H9 (cell line): ENCODE measurements at regions not wholly inside any gene's neighbourhood (a gene's known extent, or its start where the extent isn't known, plus 50 kb on each side); places are given as distances from the start of the nearest gene placed in this dataset.

ENCODE experiments used
- DNase-seq: peaks from one replicate; pipeline ENCODE4 v3.0.0-alpha.2; 2017
- H2AFZ ChIP-seq: one replicate; pipeline ENCODE4 v1.6.1; 2013; ENCODE audit warnings: mild to moderate bottlenecking, low read length, control low read depth, moderate library complexity
- H2AK5ac ChIP-seq: 2 replicates; pipeline ENCODE4 v1.6.1; 2013; ENCODE audit warnings: low read length, control low read depth, mixed read lengths; ENCODE audit not compliant: insufficient read length
- H2BK120ac ChIP-seq: one replicate; pipeline ENCODE4 v1.6.1; 2013; ENCODE audit warnings: low read depth, mild to moderate bottlenecking, low read length, control low read depth, inconsistent platforms; ENCODE audit not compliant: poor library complexity, severe bottlenecking
- H2BK12ac ChIP-seq: 2 replicates; pipeline ENCODE4 v1.6.1; 2013; ENCODE audit warnings: low read length, control low read depth, mixed read lengths, low read depth; ENCODE audit not compliant: insufficient read length
- H2BK15ac ChIP-seq: 2 replicates; pipeline ENCODE4 v1.6.1; 2013; ENCODE audit warnings: low read depth, low read length, control low read depth
- H2BK20ac ChIP-seq: one replicate; pipeline ENCODE4 v1.6.1; 2013; ENCODE audit warnings: low read depth, mild to moderate bottlenecking, low read length, control low read depth, inconsistent platforms; ENCODE audit not compliant: poor library complexity, severe bottlenecking
- H2BK5ac ChIP-seq: 2 replicates; pipeline ENCODE4 v1.6.1; 2013; ENCODE audit warnings: low read length, control low read depth, mixed read lengths; ENCODE audit not compliant: insufficient read length
- H3K14ac ChIP-seq: 2 replicates; pipeline ENCODE4 v1.6.1; 2013; ENCODE audit warnings: low read length, control low read depth; ENCODE audit not compliant: insufficient read depth
- H3K18ac ChIP-seq: 2 replicates; pipeline ENCODE4 v1.6.1; 2013; ENCODE audit warnings: low read depth, mild to moderate bottlenecking, mixed read lengths, low read length, control low read depth; ENCODE audit not compliant: insufficient read length
- H3K23ac ChIP-seq: 2 replicates; pipeline ENCODE4 v1.6.1; 2013; ENCODE audit warnings: low read length, control low read depth, mixed read lengths, low read depth; ENCODE audit not compliant: insufficient read length
- H3K23me2 ChIP-seq: 2 replicates; pipeline ENCODE4 v1.6.1; 2013; ENCODE audit warnings: low read depth, mild to moderate bottlenecking, mixed read lengths, low read length, control low read depth; ENCODE audit not compliant: insufficient read length, poor library complexity, severe bottlenecking
- H3K27ac ChIP-seq: 2 replicates; pipeline ENCODE4 v1.5.1; 2013; ENCODE audit warnings: low read length, control low read depth, mixed read lengths, low read depth; ENCODE audit not compliant: insufficient read length
- H3K27me3 ChIP-seq: 2 replicates; pipeline ENCODE4 v1.6.1; 2013; ENCODE audit warnings: low read length, control low read depth, inconsistent platforms; ENCODE audit not compliant: insufficient read depth
- H3K4ac ChIP-seq: 2 replicates; pipeline ENCODE4 v1.6.1; 2013; ENCODE audit warnings: low read depth, mild to moderate bottlenecking, control low read depth, inconsistent platforms, low read length, moderate library complexity
- H3K4me1 ChIP-seq: 2 replicates; pipeline ENCODE4 v1.6.1; 2013; ENCODE audit warnings: low read length, control low read depth, inconsistent platforms; ENCODE audit not compliant: insufficient read depth
- H3K4me2 ChIP-seq: 2 replicates; pipeline ENCODE4 v1.6.1; 2013; ENCODE audit warnings: low read length, control low read depth, mixed read lengths; ENCODE audit not compliant: insufficient read length, insufficient read depth
- H3K56ac ChIP-seq: 2 replicates; pipeline ENCODE4 v1.6.1; 2013; ENCODE audit warnings: low read depth, mild to moderate bottlenecking, mixed read lengths, low read length, control low read depth; ENCODE audit not compliant: insufficient read length
- H3K79me1 ChIP-seq: 2 replicates; pipeline ENCODE4 v1.6.1; 2013; ENCODE audit warnings: low read depth, mild to moderate bottlenecking, moderate library complexity, low read length, control low read depth, inconsistent platforms; ENCODE audit not compliant: insufficient read depth, poor library complexity, severe bottlenecking
- H3K79me2 ChIP-seq: 2 replicates; pipeline ENCODE4 v1.6.1; 2013; ENCODE audit warnings: low read length, control low read depth, inconsistent platforms; ENCODE audit not compliant: insufficient read depth
- H3K9ac ChIP-seq: 2 replicates; pipeline ENCODE4 v1.6.1; 2013; ENCODE audit warnings: low read length, control low read depth, mixed read lengths; ENCODE audit not compliant: insufficient read length; ENCODE audit errors: extremely low read depth
- H3K9me3 ChIP-seq: one replicate; pipeline ENCODE4 v1.6.1; 2013; ENCODE audit warnings: low read depth, low read length, inconsistent platforms; ENCODE audit not compliant: control insufficient read depth
- H3T11ph ChIP-seq: one replicate; pipeline ENCODE4 v1.6.1; 2013; ENCODE audit warnings: mild to moderate bottlenecking, low read length, control low read depth, inconsistent platforms
- H4K20me1 ChIP-seq: one replicate; pipeline ENCODE4 v1.6.1; 2013; ENCODE audit not compliant: control insufficient read depth, insufficient read length, insufficient read depth
- H4K5ac ChIP-seq: 2 replicates; pipeline ENCODE4 v1.6.1; 2013; ENCODE audit warnings: low read depth, mild to moderate bottlenecking, mixed read lengths, low read length, control low read depth; ENCODE audit not compliant: insufficient read length
- H4K8ac ChIP-seq: replicated peaks from 2 replicates; pipeline ENCODE4 v1.6.1; 2013; ENCODE audit warnings: low read length, control low read depth, mixed read lengths, low read depth; ENCODE audit not compliant: insufficient read length
- H4K91ac ChIP-seq: 2 replicates; pipeline ENCODE4 v1.6.1; 2013; ENCODE audit warnings: low read depth, mild to moderate bottlenecking, moderate library complexity, mixed read lengths, low read length, control low read depth; ENCODE audit not compliant: insufficient read length
- H3K27ac Mint-ChIP-seq, 3 experiments: 2 replicates in 2 of 3; 3 replicates in 1 of 3; pipeline ENCODE4 v1.8.0; 2020 to 2021; ENCODE audit warnings: mixed read lengths in 3 of 3, mild to moderate bottlenecking in 1 of 3, moderate library complexity in 1 of 3
- H3K27me3 Mint-ChIP-seq: 2 replicates; pipeline ENCODE4 v1.8.0; 2021; ENCODE audit warnings: low read depth, mild to moderate bottlenecking, moderate library complexity, mixed read lengths
- H3K36me3 Mint-ChIP-seq, 3 experiments: 2 replicates in 2 of 3; 3 replicates in 1 of 3; pipeline ENCODE4 v1.8.0; 2020 to 2021; ENCODE audit warnings: low read depth in 3 of 3, mixed read lengths in 3 of 3; ENCODE audit not compliant: insufficient read depth in 1 of 3
- H3K4me1 Mint-ChIP-seq, 2 experiments: 2 replicates each; pipeline ENCODE4 v1.8.0; 2020; ENCODE audit warnings: mixed read lengths in 2 of 2
- H3K4me3 Mint-ChIP-seq, 2 experiments: 2 replicates in 1 of 2; 3 replicates in 1 of 2; pipeline ENCODE4 v1.8.0; 2020 to 2021; ENCODE audit warnings: mild to moderate bottlenecking in 2 of 2, mixed read lengths in 2 of 2, moderate library complexity in 1 of 2
- H3K9me3 Mint-ChIP-seq, 2 experiments: 2 replicates in 1 of 2; 3 replicates in 1 of 2; pipeline ENCODE4 v1.8.0; 2020; ENCODE audit warnings: mild to moderate bottlenecking in 2 of 2, mixed read lengths in 2 of 2, moderate library complexity in 1 of 2
- CTCF ChIP-seq: fragments of 200-600 bp; sonication (generic); conservative IDR thresholded peaks from 3 replicates; pipeline ENCODE4 v1.8.0; 2021; ENCODE audit warnings: antibody characterized with exemption, mild to moderate bottlenecking
- WGBS: extraction: QIAGEN DNeasy Blood & Tissue Kit; methylation state at CpG from one replicate; pipeline ENCODE4 v1.1.7; 2013; ENCODE audit warnings: missing lambda C conversion rate, low lambda C conversion rate, mixed read lengths; ENCODE audit not compliant: insufficient read length; ENCODE audit errors: extremely low coverage; 5-methylcytosine and 5-hydroxymethylcytosine counted together

GRCh38 chr7:68434857-68435256, 1163.4 kb upstream of the AUTS2 start:
- no peak overlapping the region for H4K5ac ChIP-seq
- no peak overlapping the region for H3K9ac ChIP-seq
- no peak overlapping the region for H2BK120ac ChIP-seq
- no CpG with 5 or more reads among the region's 13 CpGs for WGBS
- no peaks in the 10 kb centered on the region for H3K79me2 ChIP-seq
- no peak overlapping the region for H2BK20ac ChIP-seq
- no peaks in the 10 kb centered on the region; a peak in 3 of 5 replicates for H3K9me3 Mint-ChIP-seq
- no peak overlapping the region for H3K14ac ChIP-seq
- no peak overlapping the region for H2AK5ac ChIP-seq
- H3K4me3 Mint-ChIP-seq: no peak overlapping the region
- no peak overlapping the region for H3K56ac ChIP-seq
- no peaks in the 10 kb centered on the region for H3K79me1 ChIP-seq
- no peaks in the 10 kb centered on the region for H3K9me3 ChIP-seq
- no peaks in the 10 kb centered on the region; the same call in 1 of the 2 replicates for H3K27me3 Mint-ChIP-seq
- no peak overlapping the region for H3K23ac ChIP-seq
- no peaks in the 10 kb centered on the region for H4K20me1 ChIP-seq
- H3K4me2 ChIP-seq: no peak overlapping the region
- no peak overlapping the region for H2BK15ac ChIP-seq
- no peak overlapping the region for H3K4ac ChIP-seq
- no peak overlapping the region for H4K91ac ChIP-seq
- no peak overlapping the region for H2BK12ac ChIP-seq
- no peak overlapping the region for H3T11ph ChIP-seq
- no peak overlapping the region for H4K8ac ChIP-seq
- H3K23me2 ChIP-seq: no peaks in the 10 kb centered on the region
- no peak overlapping the region for H3K27ac ChIP-seq
- no peaks in the 10 kb centered on the region for H3K27me3 ChIP-seq
- no peaks in the 10 kb centered on the region for H3K36me3 Mint-ChIP-seq
- no peak overlapping the region for H3K27ac Mint-ChIP-seq
- no peak overlapping the region for H2AFZ ChIP-seq
- DNase-seq: no peak
- H3K4me1 Mint-ChIP-seq: peaks cover 0 to 4% of the 10 kb centered on the region in 2 experiments; a peak in 1 of 4 replicates
- no peak overlapping the region for H2BK5ac ChIP-seq
- no peak for TF ChIP-seq CTCF
- no peaks in the 10 kb centered on the region for H3K4me1 ChIP-seq
- H3K18ac ChIP-seq: no peak overlapping the region
